Mesodermal cell (in vitro differentiated cells): ENCODE measurements at regions not wholly inside any gene's neighbourhood (a gene's known extent, or its start where the extent isn't known, plus 50 kb on each side); places are given as distances from the start of the nearest gene placed in this dataset.

Source experiments
- H3K27ac ChIP-seq: 2 replicates; pipeline ENCODE4 v1.7.0; 2013; ENCODE audit warnings: mild to moderate bottlenecking, low read depth, low read length, moderate library complexity; ENCODE audit not compliant: severe bottlenecking
- H3K36me3 ChIP-seq: 2 replicates; pipeline ENCODE4 v1.7.1; 2013; ENCODE audit warnings: mild to moderate bottlenecking, low read length, moderate library complexity; ENCODE audit not compliant: control insufficient read depth, insufficient read depth
- H3K4me1 ChIP-seq: one replicate; pipeline ENCODE4 v1.7.1; 2013; ENCODE audit warnings: mild to moderate bottlenecking, low read length; ENCODE audit not compliant: insufficient read depth, control insufficient read depth, poor library complexity, severe bottlenecking
- H3K4me3 ChIP-seq: 2 replicates; pipeline ENCODE4 v1.7.0; 2013; ENCODE audit warnings: low read length, control low read depth, mild to moderate bottlenecking; ENCODE audit not compliant: insufficient read depth, poor library complexity, severe bottlenecking; ENCODE audit errors: extremely low read depth
- H3K9me3 ChIP-seq: 2 replicates; pipeline ENCODE4 v1.7.1; 2013; ENCODE audit warnings: mild to moderate bottlenecking, low read length, moderate library complexity; ENCODE audit not compliant: control insufficient read depth
- WGBS, 2 experiments: methylation state at CpG; one replicate each; pipeline ENCODE4 v1.1.5; 2013; ENCODE audit warnings: missing lambda C conversion rate in 2 of 2; ENCODE audit not compliant: insufficient coverage in 2 of 2; 5-methylcytosine and 5-hydroxymethylcytosine counted together

GRCh38 chr6:90960324-90960723 is 373.5 kb upstream of the MAP3K7 start:
- Histone ChIP-seq H3K4me3 (no peak overlapping the region), H3K4me1 (no peaks in the 10 kb centered on the region), H3K27ac (no peak overlapping the region), H3K36me3 (no peaks in the 10 kb centered on the region), H3K9me3 (no peaks in the 10 kb centered on the region)
- 82 to 100% methylated on average over 2 of the region's 2 CpGs for WGBS, 2 experiments

GRCh38 chr6:90955246-90955645 is 368.4 kb upstream of the MAP3K7 start:
- Histone ChIP-seq H3K27ac (no peak overlapping the region), H3K36me3 (no peaks in the 10 kb centered on the region), H3K9me3 (no peaks in the 10 kb centered on the region), H3K4me3 (no peak overlapping the region), H3K4me1 (no peaks in the 10 kb centered on the region)
- 92% methylated on average over 2 of the region's 3 CpGs; no CpG with 5 or more reads in 1 of the 2 experiments for WGBS, 2 experiments

GRCh38 chr6:90953405-90954161 is 366.7 kb upstream of the MAP3K7 start:
- H3K4me3 ChIP-seq: no peak overlapping the region
- H3K9me3 ChIP-seq: no peaks in the 10 kb centered on the region
- no peaks in the 10 kb centered on the region for H3K36me3 ChIP-seq
- no peak overlapping the region for H3K27ac ChIP-seq
- no peaks in the 10 kb centered on the region for H3K4me1 ChIP-seq

DNA sequence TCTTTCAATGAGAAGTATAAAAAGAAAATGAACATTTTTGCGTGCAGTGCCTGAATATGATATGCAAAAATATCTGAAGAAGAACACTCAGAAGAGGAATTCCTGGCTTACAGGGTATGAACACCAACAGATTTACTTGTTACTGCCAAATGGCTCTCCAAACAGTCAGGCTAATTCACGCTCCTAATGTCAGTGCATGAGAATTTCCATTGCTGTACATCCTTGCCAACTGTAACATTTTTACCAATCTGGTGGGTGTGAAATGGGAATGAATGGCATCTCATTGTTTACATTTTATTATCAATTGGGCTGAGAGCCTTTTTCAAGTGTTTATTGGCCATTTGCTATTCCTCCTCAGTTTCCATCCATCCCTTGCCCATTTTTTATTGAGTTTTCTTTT is 365.3 kb upstream of the MAP3K7 start:
- Histone ChIP-seq H3K4me1 (no peaks in the 10 kb centered on the region), H3K4me3 (no peak overlapping the region), H3K9me3 (no peaks in the 10 kb centered on the region), H3K36me3 (no peaks in the 10 kb centered on the region), H3K27ac (no peak overlapping the region)
- WGBS, 2 experiments: 100% methylated on average over 1 of the region's 2 CpGs; no CpG with 5 or more reads in 1 of the 2 experiments

DNA sequence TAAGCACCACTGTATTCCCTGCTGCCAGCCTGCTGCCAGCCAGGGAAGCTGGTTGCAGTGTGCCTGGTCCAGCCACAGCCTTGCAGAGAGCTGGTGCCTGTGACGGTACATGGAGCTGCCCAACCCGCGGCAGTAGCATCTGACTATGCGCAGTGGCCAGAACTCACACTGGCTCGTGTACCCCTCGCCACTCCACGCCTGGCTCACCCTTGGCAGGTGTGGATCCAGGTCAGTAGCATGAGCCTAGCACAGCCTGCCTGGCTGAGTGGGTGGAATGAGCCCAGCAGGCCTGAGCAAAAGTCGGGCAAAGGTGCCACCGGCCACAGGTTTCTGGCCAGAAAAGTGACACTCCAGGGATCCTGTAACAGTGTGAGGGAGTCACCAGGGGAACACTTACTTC is 361.7 kb upstream of the MAP3K7 start:
- no peaks in the 10 kb centered on the region for H3K36me3 ChIP-seq
- no peak overlapping the region for H3K4me3 ChIP-seq
- H3K9me3 ChIP-seq: no peaks in the 10 kb centered on the region
- H3K27ac ChIP-seq: no peak overlapping the region
- 87 to 94% methylated on average over 7 to 9 of the region's 9 CpGs for whole genome bisulfite sequencing, 2 experiments
- no peaks in the 10 kb centered on the region for H3K4me1 ChIP-seq

DNA sequence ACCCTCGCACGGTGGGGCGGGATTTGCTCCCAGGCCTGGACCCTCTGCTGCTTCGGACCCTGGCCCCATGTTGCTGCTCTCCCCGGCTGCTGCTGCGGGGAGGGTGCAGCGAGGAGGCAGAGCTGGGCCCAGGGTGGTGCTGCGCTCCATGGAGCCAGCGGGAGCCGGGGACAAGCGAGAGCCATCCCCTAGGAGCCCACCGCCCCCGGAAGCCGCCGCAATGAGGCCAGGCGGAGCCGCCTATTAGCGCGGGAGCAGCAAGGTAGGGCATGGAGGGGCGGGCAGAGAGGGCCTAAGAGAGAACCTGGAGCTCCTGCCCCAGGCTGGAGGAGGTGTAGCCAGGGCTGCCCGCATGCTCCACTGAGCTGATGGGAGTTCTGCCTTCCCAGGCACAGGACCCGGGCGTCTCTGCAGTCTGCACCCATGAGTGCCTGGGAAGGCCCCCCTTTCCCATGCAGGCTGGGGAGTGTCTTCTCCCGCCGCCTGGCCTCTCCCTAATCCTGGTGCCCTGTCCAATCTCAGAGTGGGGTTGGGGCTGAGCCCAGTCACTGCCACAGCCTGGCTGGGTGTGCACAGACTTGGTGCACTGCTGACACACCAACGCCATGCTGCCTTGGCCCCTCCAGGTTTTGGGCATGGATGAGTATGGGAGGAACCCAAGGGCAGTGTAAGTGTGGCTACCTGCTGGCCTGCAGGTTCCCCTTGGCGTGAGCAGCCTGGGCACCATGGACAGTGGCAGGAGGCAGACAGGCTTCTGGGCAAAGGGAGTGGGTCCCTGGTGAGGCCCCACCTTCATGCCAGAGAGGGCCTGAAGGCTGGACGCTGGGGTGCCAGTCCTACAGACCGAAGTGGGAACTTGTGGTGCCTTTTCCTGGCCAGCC is 360.6 kb upstream of the MAP3K7 start:
- Histone ChIP-seq H3K4me3 (no peak overlapping the region), H3K27ac (no peak overlapping the region), H3K36me3 (no peaks in the 10 kb centered on the region), H3K4me1 (no peaks in the 10 kb centered on the region), H3K9me3 (no peaks in the 10 kb centered on the region)
- WGBS, 2 experiments: 97 to 98% methylated on average over 20 to 24 of the region's 29 CpGs

GRCh38 chr6:90941885-90942284 is 355.0 kb upstream of the MAP3K7 start:
- no peaks in the 10 kb centered on the region for H3K9me3 ChIP-seq
- H3K27ac ChIP-seq: no peak overlapping the region
- no peaks in the 10 kb centered on the region for H3K36me3 ChIP-seq
- H3K4me3 ChIP-seq: no peak overlapping the region
- WGBS, 2 experiments: 91 to 100% methylated on average over 4 to 6 of the region's 7 CpGs
- peaks cover 28% of the 10 kb centered on the region for H3K4me1 ChIP-seq

GRCh38 chr6:90940812-90941481 is 354.1 kb upstream of the MAP3K7 start:
- WGBS, 2 experiments: no CpG with 5 or more reads among the region's 5 CpGs
- H3K4me1 ChIP-seq: peaks cover 34% of the 10 kb centered on the region
- no peak overlapping the region for H3K4me3 ChIP-seq
- H3K9me3 ChIP-seq: no peaks in the 10 kb centered on the region
- H3K27ac ChIP-seq: no peak overlapping the region
- no peaks in the 10 kb centered on the region for H3K36me3 ChIP-seq

DNA sequence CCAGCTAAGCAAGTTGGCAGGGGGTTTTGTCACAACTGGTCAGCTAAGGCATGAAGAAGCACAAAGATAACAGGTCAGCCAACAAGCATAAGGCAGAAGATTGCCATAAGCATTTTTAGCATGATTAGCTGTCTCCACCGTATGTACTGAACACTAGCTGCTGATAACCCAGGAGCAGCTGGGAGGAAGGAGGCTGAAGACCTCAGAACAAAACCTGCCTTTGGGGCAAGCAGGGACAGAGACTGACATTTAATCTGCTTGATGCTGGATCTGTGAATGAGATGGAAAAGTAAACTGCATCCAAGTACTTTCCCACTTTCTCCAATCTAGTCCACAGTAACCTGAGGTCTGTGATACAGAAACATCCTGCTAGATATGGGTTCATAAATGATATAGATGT is 353.0 kb upstream of the MAP3K7 start:
- Histone ChIP-seq H3K27ac (no peak overlapping the region), H3K4me1 (peaks cover 45% of the 10 kb centered on the region), H3K4me3 (no peak overlapping the region), H3K9me3 (no peaks in the 10 kb centered on the region), H3K36me3 (no peaks in the 10 kb centered on the region)
- WGBS, 2 experiments: 67 to 100% methylated on average over 1 of the region's 1 CpG

- no peak overlapping the region for H3K27ac ChIP-seq
- no peak overlapping the region for H3K4me3 ChIP-seq
- no peaks in the 10 kb centered on the region for H3K36me3 ChIP-seq
- peaks cover 54% of the 10 kb centered on the region for H3K4me1 ChIP-seq
- no peaks in the 10 kb centered on the region for H3K9me3 ChIP-seq
Measured at GRCh38 chr6:90938122-90938521, 351.2 kb upstream of the MAP3K7 start.
